ENCODE measurements at regions not wholly inside any gene's neighbourhood (a gene's known extent, or its start where the extent isn't known, plus 50 kb on each side); places are given as distances from the start of the nearest gene placed in this dataset.

DNA sequence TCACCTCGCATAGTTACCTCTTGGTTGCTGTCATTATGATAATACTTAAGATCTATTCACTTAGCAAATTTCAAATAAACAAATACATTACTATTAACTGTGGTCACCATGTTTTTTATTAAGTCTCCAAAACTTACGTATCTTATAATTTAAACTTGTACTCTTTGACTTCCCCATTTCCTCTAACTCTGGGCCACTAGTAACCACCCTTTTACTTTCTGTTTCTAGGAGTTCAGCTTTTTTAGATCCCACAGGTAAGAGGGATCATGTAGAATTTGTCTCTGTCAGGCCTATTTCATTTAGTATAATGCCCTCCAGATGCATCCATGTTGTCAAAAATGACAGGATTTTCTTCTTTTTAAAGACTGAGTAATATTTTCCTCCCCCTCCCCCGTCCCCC, 212.4 kb upstream of the C11orf87 start:
- Histone ChIP-seq H3K4me1 (no peaks in the 10 kb centered on the region), H3K27me3 (no peaks in the 10 kb centered on the region), H3K9me3 (no peaks in the 10 kb centered on the region), H3K4me3 (no peak overlapping the region), H3K27ac (no peak overlapping the region), H3K36me3 (no peaks in the 10 kb centered on the region)
- intact Hi-C loops (cut with DNase I): no loop called here
- DNase-seq: no peak
- no peak for TF ChIP-seq POLR2A (IDR thresholded peaks at IDR 0.05)
- TF ChIP-seq, protein P1, sequence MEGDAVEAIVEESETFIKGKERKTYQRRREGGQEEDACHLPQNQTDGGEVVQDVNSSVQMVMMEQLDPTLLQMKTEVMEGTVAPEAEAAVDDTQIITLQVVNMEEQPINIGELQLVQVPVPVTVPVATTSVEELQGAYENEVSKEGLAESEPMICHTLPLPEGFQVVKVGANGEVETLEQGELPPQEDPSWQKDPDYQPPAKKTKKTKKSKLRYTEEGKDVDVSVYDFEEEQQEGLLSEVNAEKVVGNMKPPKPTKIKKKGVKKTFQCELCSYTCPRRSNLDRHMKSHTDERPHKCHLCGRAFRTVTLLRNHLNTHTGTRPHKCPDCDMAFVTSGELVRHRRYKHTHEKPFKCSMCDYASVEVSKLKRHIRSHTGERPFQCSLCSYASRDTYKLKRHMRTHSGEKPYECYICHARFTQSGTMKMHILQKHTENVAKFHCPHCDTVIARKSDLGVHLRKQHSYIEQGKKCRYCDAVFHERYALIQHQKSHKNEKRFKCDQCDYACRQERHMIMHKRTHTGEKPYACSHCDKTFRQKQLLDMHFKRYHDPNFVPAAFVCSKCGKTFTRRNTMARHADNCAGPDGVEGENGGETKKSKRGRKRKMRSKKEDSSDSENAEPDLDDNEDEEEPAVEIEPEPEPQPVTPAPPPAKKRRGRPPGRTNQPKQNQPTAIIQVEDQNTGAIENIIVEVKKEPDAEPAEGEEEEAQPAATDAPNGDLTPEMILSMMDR (IDR thresholded peaks at IDR 0.05): no peak
- 85 to 89% methylated on average over 2 to 3 of the region's 3 CpGs for WGBS, 2 donors

DNA sequence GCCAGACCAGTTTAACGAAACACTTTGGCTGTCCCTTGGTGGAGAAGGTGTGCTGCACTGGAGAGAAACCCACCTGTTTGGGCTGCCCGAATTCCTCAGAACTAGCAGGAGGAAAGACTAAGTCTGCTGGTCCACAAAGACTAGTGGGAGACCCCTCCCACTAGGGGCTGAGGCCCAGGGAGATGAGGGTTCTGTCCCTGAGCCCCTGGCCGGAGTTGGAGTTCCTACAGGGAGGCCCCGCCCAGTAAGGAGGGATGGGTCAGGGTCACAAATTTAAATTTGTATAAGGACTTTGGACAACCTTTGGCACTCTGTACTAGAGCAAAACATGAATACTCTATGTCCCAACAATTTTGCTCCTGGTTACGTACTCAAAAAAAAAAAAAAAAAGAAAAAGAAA, 200.8 kb upstream of the C11orf87 start:
- no peak overlapping the region for H3K27ac ChIP-seq
- no peaks in the 10 kb centered on the region for H3K36me3 ChIP-seq
- no peak overlapping the region for H3K4me3 ChIP-seq
- TF ChIP-seq POLR2A (IDR thresholded peaks at IDR 0.05): no peak
- TF ChIP-seq, protein P1 (IDR thresholded peaks at IDR 0.05): no peak
- no peaks in the 10 kb centered on the region for H3K4me1 ChIP-seq
- 86 to 87% methylated on average over 3 of the region's 5 CpGs for WGBS, 2 donors
- no peaks in the 10 kb centered on the region for H3K27me3 ChIP-seq
- intact Hi-C loops (cut with DNase I): no loop called here
- DNase-seq: no peak
- H3K9me3 ChIP-seq: no peaks in the 10 kb centered on the region

DNA sequence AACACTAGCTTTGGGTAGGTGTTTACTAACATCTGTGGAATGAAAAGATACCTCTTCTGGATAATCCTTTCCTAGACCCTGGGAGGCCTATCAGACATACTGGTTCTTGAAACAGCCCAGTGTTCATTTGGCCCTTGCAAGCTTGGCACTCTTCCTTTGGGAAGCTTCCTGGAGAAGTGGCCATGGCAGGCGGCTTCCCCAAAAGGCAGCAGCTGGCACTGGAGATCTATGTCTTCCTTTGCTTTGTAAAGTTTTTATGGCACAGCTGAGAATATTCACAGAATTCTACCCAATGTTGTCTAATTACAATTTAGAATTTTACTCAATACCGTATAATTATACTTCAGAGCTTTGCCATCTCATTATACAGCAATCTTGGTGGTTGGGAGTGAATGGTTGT, 199.2 kb upstream of the C11orf87 start:
- DNase-seq: no peak
- H3K4me3 ChIP-seq: no peak overlapping the region
- no peaks in the 10 kb centered on the region for H3K9me3 ChIP-seq
- H3K27ac ChIP-seq: no peak overlapping the region
- H3K27me3 ChIP-seq: no peaks in the 10 kb centered on the region
- 80 to 100% methylated on average over 2 of the region's 2 CpGs for WGBS, 2 donors
- no peaks in the 10 kb centered on the region for H3K4me1 ChIP-seq
- TF ChIP-seq POLR2A (IDR thresholded peaks at IDR 0.05): no peak
- TF ChIP-seq, protein P1 (IDR thresholded peaks at IDR 0.05): no peak
- intact Hi-C loops (cut with DNase I): no loop called here
- no peaks in the 10 kb centered on the region for H3K36me3 ChIP-seq

DNA sequence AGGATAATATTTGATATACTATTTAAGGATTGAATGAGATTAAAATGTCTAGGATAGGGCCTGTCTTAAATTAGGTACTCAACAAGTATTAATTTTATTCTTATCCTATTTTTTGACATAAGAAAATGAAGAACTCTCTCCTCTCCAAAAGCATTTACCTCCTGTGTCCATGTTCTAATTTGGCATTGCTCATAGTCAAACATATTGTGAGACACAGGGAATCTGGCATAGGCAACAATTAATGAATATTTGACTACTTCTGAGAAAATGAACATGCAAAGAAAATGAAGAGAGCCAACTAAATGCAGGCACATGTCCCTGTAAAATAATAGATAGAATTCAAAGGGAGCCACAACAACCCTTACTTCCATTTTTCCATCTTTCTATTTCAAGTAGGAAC, 198.5 kb upstream of the C11orf87 start:
- TF ChIP-seq, protein P1 (IDR thresholded peaks at IDR 0.05): no peak
- no peak for TF ChIP-seq POLR2A (IDR thresholded peaks at IDR 0.05)
- Histone ChIP-seq H3K27ac (no peak overlapping the region), H3K27me3 (no peaks in the 10 kb centered on the region), H3K9me3 (no peaks in the 10 kb centered on the region), H3K4me1 (no peaks in the 10 kb centered on the region), H3K4me3 (no peak overlapping the region), H3K36me3 (no peaks in the 10 kb centered on the region)
- intact Hi-C loops (cut with DNase I): no loop called here
- no peak for DNase-seq

DNA sequence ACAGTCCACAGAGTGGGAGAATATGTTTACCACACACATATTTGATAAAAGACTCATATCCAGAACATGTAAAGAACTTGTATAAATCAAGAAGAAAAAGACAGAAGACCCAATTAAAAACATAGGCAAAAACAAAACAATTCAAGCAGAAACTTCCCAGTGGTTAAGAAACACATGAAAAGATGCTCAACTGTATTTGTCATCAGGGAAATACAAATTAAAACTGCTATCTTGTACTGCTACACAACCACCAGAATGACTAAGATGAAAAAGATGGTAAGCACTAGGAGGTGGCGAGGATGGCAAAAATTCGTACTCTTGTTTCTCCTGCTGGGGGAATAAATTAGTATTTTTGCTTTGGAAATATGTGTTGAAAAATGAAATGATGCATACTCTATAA, 192.3 kb upstream of the C11orf87 start:
- H3K27me3 ChIP-seq: no peaks in the 10 kb centered on the region
- 81 to 95% methylated on average over 2 of the region's 2 CpGs for WGBS, 2 donors
- H3K4me3 ChIP-seq: no peak overlapping the region
- TF ChIP-seq, protein P1 (IDR thresholded peaks at IDR 0.05): no peak
- no peak for TF ChIP-seq POLR2A (IDR thresholded peaks at IDR 0.05)
- intact Hi-C loops (cut with DNase I): no loop called here
- H3K36me3 ChIP-seq: no peaks in the 10 kb centered on the region
- no peak for DNase-seq
- no peak overlapping the region for H3K27ac ChIP-seq
- H3K4me1 ChIP-seq: no peaks in the 10 kb centered on the region
- H3K9me3 ChIP-seq: no peaks in the 10 kb centered on the region

All from esophagus squamous epithelium (tissue), 5 donors.